Keratinocyte (primary cell): ENCODE measurements at regions not wholly inside any gene's neighbourhood (a gene's known extent, or its start where the extent isn't known, plus 50 kb on each side); places are given as distances from the start of the nearest gene placed in this dataset.

Source experiments
- DNase-seq: peaks from one replicate; pipeline ENCODE4 v3.0.0-alpha.2; 2011; ENCODE audit warnings: low read depth, missing footprints, low spot score
- FAIRE-seq: peaks from 2 replicates; lab custom pipeline; 2011; peaks lifted over from hg19 to GRCh38; lab: Jason Lieb, UNC
- H2AFZ ChIP-seq: 2 replicates; pipeline ENCODE4 v1.6.0; 2012; ENCODE audit warnings: low read length, control low read depth, inconsistent platforms; ENCODE audit not compliant: control insufficient read depth
- H3K27ac ChIP-seq: 2 replicates; pipeline ENCODE4 v1.5.1; 2011; ENCODE audit warnings: low read length; ENCODE audit not compliant: control insufficient read depth, insufficient read depth
- H3K27me3 ChIP-seq: 3 replicates; pipeline ENCODE4 v1.6.0; 2011; ENCODE audit warnings: low read length; ENCODE audit not compliant: control insufficient read depth, insufficient read depth; ENCODE audit errors: extremely low read depth
- H3K36me3 ChIP-seq, 2 experiments: 2 replicates in 1 of 2; 3 replicates in 1 of 2; pipeline ENCODE4 v1.5.1; 2011; ENCODE audit warnings: low read length in 2 of 2, mild to moderate bottlenecking in 1 of 2; ENCODE audit not compliant: control insufficient read depth in 2 of 2, insufficient read depth in 2 of 2; ENCODE audit errors: extremely low read depth in 1 of 2
- H3K4me1 ChIP-seq: 3 replicates; pipeline ENCODE4 v1.5.1; 2011; ENCODE audit warnings: low read length; ENCODE audit not compliant: control insufficient read depth, insufficient read depth; ENCODE audit errors: extremely low read depth
- H3K4me2 ChIP-seq: 3 replicates; pipeline ENCODE4 v1.6.0; 2011; ENCODE audit warnings: low read depth, low read length; ENCODE audit not compliant: control insufficient read depth, insufficient read depth; ENCODE audit errors: extremely low read depth
- H3K4me3 ChIP-seq, 3 experiments: fragments of 200-600 bp in 1 of 3; sonication (generic) in 1 of 3; 2 replicates in 2 of 3; 3 replicates in 1 of 3; pipeline ENCODE4 v1.5.1; 2011 to 2016; ENCODE audit warnings: low read length in 3 of 3, mild to moderate bottlenecking in 3 of 3, control low read depth in 2 of 3, inconsistent platforms in 1 of 3, low read depth in 1 of 3, mixed read lengths in 1 of 3, mixed run types in 1 of 3, moderate library complexity in 1 of 3; ENCODE audit not compliant: control insufficient read depth in 2 of 3, insufficient read depth in 2 of 3; ENCODE audit errors: extremely low read depth in 1 of 3
- H3K79me2 ChIP-seq: 2 replicates; pipeline ENCODE4 v1.6.0; 2012; ENCODE audit warnings: low read length; ENCODE audit not compliant: control insufficient read depth, insufficient read depth
- H3K9ac ChIP-seq: 3 replicates; pipeline ENCODE4 v1.6.0; 2011; ENCODE audit warnings: low read length; ENCODE audit not compliant: control insufficient read depth, insufficient read depth; ENCODE audit errors: extremely low read depth
- H3K9me1 ChIP-seq: 3 replicates; pipeline ENCODE4 v1.6.0; 2011; ENCODE audit warnings: low read length; ENCODE audit not compliant: control insufficient read depth, insufficient read depth; ENCODE audit errors: extremely low read depth
- H3K9me3 ChIP-seq: 2 replicates; pipeline ENCODE4 v1.5.1; 2012; ENCODE audit warnings: low read depth, low read length; ENCODE audit not compliant: control insufficient read depth
- H4K20me1 ChIP-seq: 3 replicates; pipeline ENCODE4 v1.6.0; 2011; ENCODE audit warnings: low read length; ENCODE audit not compliant: control insufficient read depth, insufficient read depth; ENCODE audit errors: extremely low read depth
- EZH2 ChIP-seq: IDR thresholded peaks from one replicate; pipeline ENCODE4 v1.6.1; 2012; ENCODE audit warnings: inconsistent platforms, mild to moderate bottlenecking, low read length, moderate library complexity
- dilution Hi-C: fragments of 300-500 bp; cut with MboI; formaldehyde crosslinking; loops from one replicate; pipeline ENCODE4 v1.7.0; 2020; ENCODE audit warnings: low sequenced_read_pairs; ENCODE audit not compliant: extremely low pct_ligation_motif_present
- TF ChIP-seq, protein P1 (sequence below), 3 experiments: IDR thresholded peaks in 1 of 3; conservative IDR thresholded peaks in 1 of 3; optimal IDR thresholded peaks in 1 of 3; 2 replicates in 2 of 3; 3 replicates in 1 of 3; pipeline versions ENCODE3 to v1.5.1; 2011; ENCODE audit warnings: low read length in 3 of 3, mild to moderate bottlenecking in 3 of 3, moderate library complexity in 2 of 3, control low read depth in 1 of 3, inconsistent platforms in 1 of 3; ENCODE audit not compliant: insufficient read depth in 2 of 3; ENCODE audit errors: extremely low read depth in 1 of 3

DNA sequence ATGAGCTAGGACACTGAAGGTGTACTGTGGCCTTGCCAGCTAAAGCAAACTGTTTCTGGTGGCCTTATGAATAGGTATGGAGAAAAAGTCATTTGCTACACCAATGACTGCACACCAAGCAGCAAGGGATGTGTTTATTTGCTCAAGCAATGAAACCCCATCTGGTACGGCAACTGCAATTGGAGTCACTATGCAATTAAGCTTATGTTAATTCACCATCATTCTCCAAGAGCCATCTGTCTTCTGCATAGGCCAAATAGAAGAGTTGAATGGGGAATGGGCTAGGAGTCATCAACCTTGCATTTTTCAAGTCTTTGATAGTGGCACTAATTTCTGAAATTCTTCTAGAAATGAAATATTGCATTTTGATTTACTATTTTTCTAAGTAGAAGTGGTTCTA lies 372.0 kb downstream of the KCNJ3 start:
- no peaks in the 10 kb centered on the region for H3K9me1 ChIP-seq
- H4K20me1 ChIP-seq, result no peaks in the 10 kb centered on the region
- no peaks in the 10 kb centered on the region for H3K4me1 ChIP-seq
- no peak overlapping the region for H3K4me2 ChIP-seq
- no peaks in the 10 kb centered on the region for H3K27me3 ChIP-seq
- TF ChIP-seq, protein P1, sequence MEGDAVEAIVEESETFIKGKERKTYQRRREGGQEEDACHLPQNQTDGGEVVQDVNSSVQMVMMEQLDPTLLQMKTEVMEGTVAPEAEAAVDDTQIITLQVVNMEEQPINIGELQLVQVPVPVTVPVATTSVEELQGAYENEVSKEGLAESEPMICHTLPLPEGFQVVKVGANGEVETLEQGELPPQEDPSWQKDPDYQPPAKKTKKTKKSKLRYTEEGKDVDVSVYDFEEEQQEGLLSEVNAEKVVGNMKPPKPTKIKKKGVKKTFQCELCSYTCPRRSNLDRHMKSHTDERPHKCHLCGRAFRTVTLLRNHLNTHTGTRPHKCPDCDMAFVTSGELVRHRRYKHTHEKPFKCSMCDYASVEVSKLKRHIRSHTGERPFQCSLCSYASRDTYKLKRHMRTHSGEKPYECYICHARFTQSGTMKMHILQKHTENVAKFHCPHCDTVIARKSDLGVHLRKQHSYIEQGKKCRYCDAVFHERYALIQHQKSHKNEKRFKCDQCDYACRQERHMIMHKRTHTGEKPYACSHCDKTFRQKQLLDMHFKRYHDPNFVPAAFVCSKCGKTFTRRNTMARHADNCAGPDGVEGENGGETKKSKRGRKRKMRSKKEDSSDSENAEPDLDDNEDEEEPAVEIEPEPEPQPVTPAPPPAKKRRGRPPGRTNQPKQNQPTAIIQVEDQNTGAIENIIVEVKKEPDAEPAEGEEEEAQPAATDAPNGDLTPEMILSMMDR (optimal IDR thresholded peaks at IDR 0.05 in 1 of 3, IDR thresholded peaks at IDR 0.05 in 1 of 3, conservative IDR thresholded peaks at IDR 0.05 in 1 of 3; ENCODE audit: extremely low read depth in 1 of 3, insufficient read depth in 2 of 3, low read length in 3 of 3), result no peak
- no peak for TF ChIP-seq EZH2
- H3K36me3 ChIP-seq, result no peaks in the 10 kb centered on the region
- DNase-seq (no peak), FAIRE-seq (no peak)
- H2AFZ ChIP-seq, result no peak overlapping the region
- dilution Hi-C loops, result no loop called here
- no peaks in the 10 kb centered on the region for H3K79me2 ChIP-seq
- no peaks in the 10 kb centered on the region for H3K9me3 ChIP-seq
- H3K4me3 ChIP-seq, result no peak overlapping the region
- no peak overlapping the region for H3K27ac ChIP-seq
- H3K9ac ChIP-seq, result no peak overlapping the region

DNA sequence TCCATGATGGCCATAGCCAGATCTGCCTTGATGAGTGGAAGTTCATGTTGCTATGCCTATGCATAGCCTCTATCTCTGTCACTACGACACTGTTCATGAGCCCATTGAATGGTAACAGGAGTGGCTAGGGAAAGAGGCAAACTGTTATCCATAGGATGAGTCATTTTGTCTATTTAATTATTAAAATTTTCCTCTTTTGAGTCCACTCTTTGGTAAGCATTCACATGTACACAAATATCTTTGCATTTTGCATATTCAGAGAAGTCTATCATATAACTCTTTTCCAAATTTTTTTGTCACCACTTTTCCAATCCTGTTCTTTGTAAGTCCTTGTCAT lies 364.4 kb downstream of the KCNJ3 start:
- no peaks in the 10 kb centered on the region for H3K36me3 ChIP-seq
- no peaks in the 10 kb centered on the region for H3K9me3 ChIP-seq
- H3K79me2 ChIP-seq, result no peaks in the 10 kb centered on the region
- H3K4me3 ChIP-seq, result no peak overlapping the region
- no peaks in the 10 kb centered on the region for H3K9me1 ChIP-seq
- no peak overlapping the region for H2AFZ ChIP-seq
- dilution Hi-C loops, result no loop called here
- H3K27ac ChIP-seq, result no peak overlapping the region
- H3K27me3 ChIP-seq, result no peaks in the 10 kb centered on the region
- no peak for DNase-seq
- no peak for FAIRE-seq
- H3K4me2 ChIP-seq, result no peak overlapping the region
- no peaks in the 10 kb centered on the region for H4K20me1 ChIP-seq
- H3K9ac ChIP-seq, result no peak overlapping the region
- no peak for TF ChIP-seq EZH2
- TF ChIP-seq, protein P1 (optimal IDR thresholded peaks at IDR 0.05 in 1 of 3, IDR thresholded peaks at IDR 0.05 in 1 of 3, conservative IDR thresholded peaks at IDR 0.05 in 1 of 3; ENCODE audit: extremely low read depth in 1 of 3, insufficient read depth in 2 of 3, low read length in 3 of 3), result no peak
- no peaks in the 10 kb centered on the region for H3K4me1 ChIP-seq
